CD4-positive, alpha-beta memory T cell (primary cell): ENCODE measurements at regions not wholly inside any gene's neighbourhood (a gene's known extent, or its start where the extent isn't known, plus 50 kb on each side); places are given as distances from the start of the nearest gene placed in this dataset.

ENCODE experiments used
- CTCF ChIA-PET: fragments of 350-600 bp; sonication (Branson Sonifier 250); formaldehyde crosslinking; loops from one replicate; lab custom pipeline; 2021; ENCODE audit warnings: inconsistent platforms; ENCODE audit not compliant: partially characterized antibody; lab: Charles Lee
- POLR2A ChIA-PET: fragments of 350-600 bp; sonication (Branson Sonifier 250); formaldehyde crosslinking; loops from one replicate; lab custom pipeline; 2021; ENCODE audit not compliant: partially characterized antibody; lab: Charles Lee
- DNase-seq, 5 donors: peaks; one replicate each; pipeline versions ENCODE4 v3.0.0 to v3.0.0-alpha.2; 2020 to 2022; ENCODE audit warnings: mixed read lengths in 1 of 5
- H3K27ac ChIP-seq: one replicate; pipeline ENCODE4 v1.7.0; 2013; ENCODE audit warnings: low read depth, low read length
- H3K27me3 ChIP-seq: 2 replicates; pipeline ENCODE4 v1.7.0; 2013; ENCODE audit warnings: mild to moderate bottlenecking, low read length, moderate library complexity; ENCODE audit not compliant: insufficient read depth
- H3K36me3 ChIP-seq: 2 replicates; pipeline ENCODE4 v1.7.0; 2013; ENCODE audit warnings: mild to moderate bottlenecking, low read length, moderate library complexity; ENCODE audit not compliant: insufficient read depth
- H3K4me1 ChIP-seq: 2 replicates; pipeline ENCODE4 v1.7.0; 2013; ENCODE audit warnings: mild to moderate bottlenecking, low read length, moderate library complexity; ENCODE audit not compliant: insufficient read depth
- H3K4me3 ChIP-seq, 2 donors: one replicate each; pipeline ENCODE4 v1.7.0; 2013; ENCODE audit warnings: low read length in 2 of 2, mild to moderate bottlenecking in 1 of 2
- H3K9me3 ChIP-seq, 2 donors: one replicate each; pipeline ENCODE4 v1.7.0; 2013; ENCODE audit warnings: low read length in 2 of 2, control low read depth in 1 of 2; ENCODE audit not compliant: control insufficient read depth in 1 of 2
- H3K27ac Mint-ChIP-seq, 7 donors: one replicate each; pipeline ENCODE4 v1.8.0; 2020 to 2021; ENCODE audit warnings: mixed read lengths in 7 of 7, mild to moderate bottlenecking in 6 of 7, inconsistent platforms in 3 of 7, moderate library complexity in 3 of 7
- H3K27me3 Mint-ChIP-seq, 2 donors: one replicate each; pipeline ENCODE4 v1.8.0; 2020 to 2021; ENCODE audit warnings: mixed read lengths in 2 of 2
- H3K36me3 Mint-ChIP-seq, 2 donors: one replicate each; pipeline ENCODE4 v1.8.0; 2020 to 2021; ENCODE audit warnings: mixed read lengths in 2 of 2, inconsistent platforms in 1 of 2, mild to moderate bottlenecking in 1 of 2
- H3K4me1 Mint-ChIP-seq, 4 donors: one replicate each; pipeline ENCODE4 v1.8.0; 2020 to 2021; ENCODE audit warnings: mixed read lengths in 4 of 4, mild to moderate bottlenecking in 1 of 4
- H3K4me3 Mint-ChIP-seq, 8 donors: one replicate each; pipeline ENCODE4 v1.8.0; 2020 to 2021; ENCODE audit warnings: mixed read lengths in 8 of 8, mild to moderate bottlenecking in 7 of 8, moderate library complexity in 6 of 8, inconsistent platforms in 3 of 8
- H3K9me3 Mint-ChIP-seq, 8 donors: one replicate each; pipeline ENCODE4 v1.8.0; 2020 to 2021; ENCODE audit warnings: mixed read lengths in 8 of 8, mild to moderate bottlenecking in 5 of 8, inconsistent platforms in 3 of 8, moderate library complexity in 1 of 8
- intact Hi-C: fragments of 100-400 bp; cut with micrococcal nuclease; formaldehyde crosslinking; loops from one replicate; pipeline ENCODE4 v1.15.1; 2023

GRCh38 chr15:58308742-58309355, 122.9 kb upstream of the LIPC start:
- intact Hi-C loops, result no loop called here
- no peaks in the 10 kb centered on the region for H3K36me3 ChIP-seq
- H3K9me3 Mint-ChIP-seq, result no peaks in the 10 kb centered on the region
- H3K27ac ChIP-seq, result no peak overlapping the region
- H3K4me1 Mint-ChIP-seq, result peaks cover 6 to 7% (median 7%) of the 10 kb centered on the region in 4 donors
- DNase-seq, result no peak
- no peaks in the 10 kb centered on the region for H3K27me3 Mint-ChIP-seq
- no peak overlapping the region for H3K4me3 Mint-ChIP-seq
- no peaks in the 10 kb centered on the region for H3K36me3 Mint-ChIP-seq
- no peaks in the 10 kb centered on the region for H3K27me3 ChIP-seq
- H3K9me3 ChIP-seq, result no peaks in the 10 kb centered on the region
- CTCF ChIA-PET, result no interaction called here
- no peak overlapping the region for H3K4me3 ChIP-seq
- POLR2A ChIA-PET, result no interaction called here
- H3K27ac Mint-ChIP-seq, result no peak overlapping the region
- H3K4me1 ChIP-seq, result peaks cover 8% of the 10 kb centered on the region

- H3K27me3 ChIP-seq, result no peaks in the 10 kb centered on the region
- H3K4me1 ChIP-seq, result peaks cover 22% of the 10 kb centered on the region
- no peaks in the 10 kb centered on the region for H3K9me3 ChIP-seq
- no peak for DNase-seq
- H3K27ac ChIP-seq, result no peak overlapping the region
- no peaks in the 10 kb centered on the region for H3K36me3 Mint-ChIP-seq
- no peak overlapping the region for H3K4me3 Mint-ChIP-seq
- POLR2A ChIA-PET, result no interaction called here
- no peak overlapping the region for H3K4me3 ChIP-seq
- H3K27ac Mint-ChIP-seq, result no peak overlapping the region
- no peaks in the 10 kb centered on the region for H3K9me3 Mint-ChIP-seq
- CTCF ChIA-PET, result no interaction called here
- H3K4me1 Mint-ChIP-seq, result peaks cover 18 to 20% (median 19%) of the 10 kb centered on the region in 4 donors
- intact Hi-C loops, result no loop called here
- H3K27me3 Mint-ChIP-seq, result no peaks in the 10 kb centered on the region
- no peaks in the 10 kb centered on the region for H3K36me3 ChIP-seq
These were observed 121.5 kb upstream of the LIPC start for GRCh38 chr15:58309963-58310928.

GRCh38 chr15:58311556-58311955, 120.2 kb upstream of the LIPC start:
- Mint-ChIP-seq H3K27me3 (no peaks in the 10 kb centered on the region), H3K9me3 (peaks cover 0 to 4% (median 0%) of the 10 kb centered on the region in 8 donors), H3K36me3 (no peaks in the 10 kb centered on the region), H3K4me3 (no peak overlapping the region), H3K27ac (peak overlapping the region in 1 of 7 donors; percentile 77), H3K4me1 (peaks cover 26 to 29% (median 28%) of the 10 kb centered on the region in 4 donors)
- intact Hi-C loops, result no loop called here
- H3K27me3 ChIP-seq, result no peaks in the 10 kb centered on the region
- POLR2A ChIA-PET, result no interaction called here
- no peak overlapping the region for H3K4me3 ChIP-seq
- no peak for DNase-seq
- no peaks in the 10 kb centered on the region for H3K9me3 ChIP-seq
- H3K36me3 ChIP-seq, result no peaks in the 10 kb centered on the region
- H3K4me1 ChIP-seq, result peaks cover 27% of the 10 kb centered on the region
- no peak overlapping the region for H3K27ac ChIP-seq
- CTCF ChIA-PET, result no interaction called here

- Histone ChIP-seq H3K36me3 (no peaks in the 10 kb centered on the region), H3K4me3 (no peak overlapping the region), H3K4me1 (peaks cover 27% of the 10 kb centered on the region), H3K9me3 (no peaks in the 10 kb centered on the region), H3K27ac (no peak overlapping the region), H3K27me3 (no peaks in the 10 kb centered on the region)
- Mint-ChIP-seq H3K4me1 (peaks cover 25 to 29% (median 28%) of the 10 kb centered on the region in 4 donors), H3K9me3 (peaks cover 0 to 4% (median 0%) of the 10 kb centered on the region in 8 donors), H3K27ac (no peak overlapping the region), H3K27me3 (no peaks in the 10 kb centered on the region), H3K36me3 (no peaks in the 10 kb centered on the region), H3K4me3 (no peak overlapping the region)
- intact Hi-C loops, result no loop called here
- ChIA-PET POLR2A (no interaction called here), CTCF (no interaction called here)
- DNase-seq, result no peak
These were observed 119.8 kb upstream of the LIPC start for GRCh38 chr15:58312031-58312430.

GRCh38 chr15:58313304-58313703, 118.5 kb upstream of the LIPC start:
- ChIA-PET POLR2A (no interaction called here), CTCF (no interaction called here)
- H3K9me3 Mint-ChIP-seq, result peaks cover 0 to 4% (median 0%) of the 10 kb centered on the region in 8 donors
- Histone ChIP-seq H3K4me1 (peaks cover 27% of the 10 kb centered on the region), H3K36me3 (no peaks in the 10 kb centered on the region), H3K27me3 (no peaks in the 10 kb centered on the region), H3K4me3 (no peak overlapping the region), H3K9me3 (no peaks in the 10 kb centered on the region), H3K27ac (no peak overlapping the region)
- intact Hi-C loops, result no loop called here
- no peak for DNase-seq
- no peaks in the 10 kb centered on the region for H3K36me3 Mint-ChIP-seq
- no peaks in the 10 kb centered on the region for H3K27me3 Mint-ChIP-seq
- H3K27ac Mint-ChIP-seq, result peak overlapping the region in 2 of 7 donors; percentile 60 to 72
- H3K4me1 Mint-ChIP-seq, result peaks cover 25 to 29% (median 27%) of the 10 kb centered on the region in 4 donors
- peak overlapping the region in 1 of 8 donors; percentile 35 for H3K4me3 Mint-ChIP-seq

- Histone ChIP-seq H3K4me1 (peaks cover 27% of the 10 kb centered on the region), H3K27ac (peak overlapping the region; percentile 22), H3K4me3 (no peak overlapping the region), H3K9me3 (no peaks in the 10 kb centered on the region), H3K36me3 (no peaks in the 10 kb centered on the region), H3K27me3 (no peaks in the 10 kb centered on the region)
- peak in 1 of 5 donors; percentile 25 for DNase-seq
- H3K4me3 Mint-ChIP-seq, result peak overlapping the region in 7 of 8 donors; percentile 25 to 72 (median 56)
- H3K27me3 Mint-ChIP-seq, result no peaks in the 10 kb centered on the region
- CTCF ChIA-PET, result interaction anchor here (0.7 kb wide), 1 partner anchor 1215 kb away, joined by 3 read pairs; no protein-coding TSS in a partner anchor
- H3K27ac Mint-ChIP-seq, result peak overlapping the region; percentile 72 to 95 (median 90)
- H3K9me3 Mint-ChIP-seq, result peaks cover 0 to 4% (median 0%) of the 10 kb centered on the region in 8 donors
- intact Hi-C loops, result no loop called here
- POLR2A ChIA-PET, result no interaction called here
- no peaks in the 10 kb centered on the region for H3K36me3 Mint-ChIP-seq
- peaks cover 25 to 29% (median 27%) of the 10 kb centered on the region in 4 donors for H3K4me1 Mint-ChIP-seq
These were observed 117.8 kb upstream of the LIPC start for GRCh38 chr15:58313810-58314592.
